GM23338 (cell line): ENCODE measurements at regions not wholly inside any gene's neighbourhood (a gene's known extent, or its start where the extent isn't known, plus 50 kb on each side); places are given as distances from the start of the nearest gene placed in this dataset.

Experiments
- EZH2phosphoT487 ChIP-seq: fragments of 200-600 bp; sonication (generic); IDR thresholded peaks from one replicate; pipeline ENCODE4 v1.8.1; 2018; ENCODE audit warnings: antibody characterized with exemption; ENCODE audit not compliant: unreplicated experiment
- JUNB ChIP-seq: IDR thresholded peaks from one replicate; pipeline ENCODE4 v1.6.1; 2016; ENCODE audit warnings: antibody characterized with exemption; ENCODE audit not compliant: unreplicated experiment
- ZNF114 ChIP-seq: fragments of 250-450 bp; sonication (Bioruptor Pico); IDR thresholded peaks from 2 replicates; pipeline ENCODE4 v1.5.0; 2020; ENCODE audit warnings: mild to moderate bottlenecking, moderate library complexity
- TF ChIP-seq, protein P1 (sequence below): fragments of 250-450 bp; sonication (Bioruptor Pico); IDR thresholded peaks from 2 replicates; pipeline ENCODE4 v1.5.0; 2020; ENCODE audit warnings: mild to moderate bottlenecking, moderate library complexity
- TF ChIP-seq, protein P2 (sequence below), 2 experiments: fragments of 200-600 bp in 1 of 2; sonication (generic) in 1 of 2; conservative IDR thresholded peaks; 2 replicates each; pipeline versions ENCODE4 v1.5.1 to v1.6.1; 2016 to 2017; ENCODE audit warnings: antibody characterized with exemption in 2 of 2, low read depth in 2 of 2, mild to moderate bottlenecking in 2 of 2, moderate library complexity in 1 of 2
- TF ChIP-seq, protein P3 (sequence below): IDR thresholded peaks from 2 replicates; pipeline ENCODE4 v1.6.1; 2016; ENCODE audit warnings: antibody characterized with exemption

DNA sequence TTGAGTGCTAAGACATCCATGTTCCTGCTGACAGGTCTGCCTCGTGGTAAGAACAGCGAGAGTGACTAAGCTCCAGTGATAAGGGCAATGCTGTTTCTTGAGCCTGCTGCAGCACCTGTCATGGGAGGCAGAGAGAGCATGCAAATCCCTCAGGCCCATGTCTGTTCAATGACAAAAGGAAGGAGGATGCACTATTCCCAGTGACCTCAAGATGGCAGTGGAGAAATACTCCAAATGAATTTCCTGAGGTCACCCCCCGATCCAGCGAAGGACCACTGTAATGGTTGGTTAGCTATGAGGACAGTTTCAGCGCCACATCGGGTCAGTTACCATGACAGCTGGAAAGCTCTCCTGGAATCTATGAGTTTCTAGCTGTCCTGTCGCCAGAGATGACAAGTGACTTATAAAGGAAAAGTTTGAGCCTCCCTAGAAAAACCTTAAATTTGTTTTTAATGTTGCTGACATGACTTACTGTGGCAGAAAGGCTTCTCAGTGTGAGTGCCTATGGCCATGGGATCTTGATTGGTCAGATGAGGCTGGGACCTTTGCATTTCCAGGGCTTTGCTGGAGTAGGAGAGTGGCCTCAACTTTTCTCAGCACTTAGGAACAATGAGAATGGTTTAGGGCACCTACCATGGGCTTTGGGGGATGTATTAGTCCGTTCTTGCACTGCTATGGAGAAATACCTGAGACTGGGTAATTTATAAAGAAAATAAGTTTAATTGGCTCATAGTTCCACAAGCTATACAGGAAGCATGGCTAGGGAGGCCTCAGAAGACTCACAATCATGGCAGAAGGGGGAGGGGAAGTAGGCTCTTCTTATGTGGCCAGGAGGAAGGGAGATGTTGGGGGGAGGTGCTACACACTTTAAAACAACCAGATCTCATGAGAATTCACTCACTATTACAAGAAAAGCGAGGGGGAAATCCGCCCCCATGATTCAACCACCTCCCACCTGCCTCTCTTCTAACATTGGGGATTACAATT lies 88.0 kb upstream of the TMEM260 start (continued):
- TF ChIP-seq, protein P1, sequence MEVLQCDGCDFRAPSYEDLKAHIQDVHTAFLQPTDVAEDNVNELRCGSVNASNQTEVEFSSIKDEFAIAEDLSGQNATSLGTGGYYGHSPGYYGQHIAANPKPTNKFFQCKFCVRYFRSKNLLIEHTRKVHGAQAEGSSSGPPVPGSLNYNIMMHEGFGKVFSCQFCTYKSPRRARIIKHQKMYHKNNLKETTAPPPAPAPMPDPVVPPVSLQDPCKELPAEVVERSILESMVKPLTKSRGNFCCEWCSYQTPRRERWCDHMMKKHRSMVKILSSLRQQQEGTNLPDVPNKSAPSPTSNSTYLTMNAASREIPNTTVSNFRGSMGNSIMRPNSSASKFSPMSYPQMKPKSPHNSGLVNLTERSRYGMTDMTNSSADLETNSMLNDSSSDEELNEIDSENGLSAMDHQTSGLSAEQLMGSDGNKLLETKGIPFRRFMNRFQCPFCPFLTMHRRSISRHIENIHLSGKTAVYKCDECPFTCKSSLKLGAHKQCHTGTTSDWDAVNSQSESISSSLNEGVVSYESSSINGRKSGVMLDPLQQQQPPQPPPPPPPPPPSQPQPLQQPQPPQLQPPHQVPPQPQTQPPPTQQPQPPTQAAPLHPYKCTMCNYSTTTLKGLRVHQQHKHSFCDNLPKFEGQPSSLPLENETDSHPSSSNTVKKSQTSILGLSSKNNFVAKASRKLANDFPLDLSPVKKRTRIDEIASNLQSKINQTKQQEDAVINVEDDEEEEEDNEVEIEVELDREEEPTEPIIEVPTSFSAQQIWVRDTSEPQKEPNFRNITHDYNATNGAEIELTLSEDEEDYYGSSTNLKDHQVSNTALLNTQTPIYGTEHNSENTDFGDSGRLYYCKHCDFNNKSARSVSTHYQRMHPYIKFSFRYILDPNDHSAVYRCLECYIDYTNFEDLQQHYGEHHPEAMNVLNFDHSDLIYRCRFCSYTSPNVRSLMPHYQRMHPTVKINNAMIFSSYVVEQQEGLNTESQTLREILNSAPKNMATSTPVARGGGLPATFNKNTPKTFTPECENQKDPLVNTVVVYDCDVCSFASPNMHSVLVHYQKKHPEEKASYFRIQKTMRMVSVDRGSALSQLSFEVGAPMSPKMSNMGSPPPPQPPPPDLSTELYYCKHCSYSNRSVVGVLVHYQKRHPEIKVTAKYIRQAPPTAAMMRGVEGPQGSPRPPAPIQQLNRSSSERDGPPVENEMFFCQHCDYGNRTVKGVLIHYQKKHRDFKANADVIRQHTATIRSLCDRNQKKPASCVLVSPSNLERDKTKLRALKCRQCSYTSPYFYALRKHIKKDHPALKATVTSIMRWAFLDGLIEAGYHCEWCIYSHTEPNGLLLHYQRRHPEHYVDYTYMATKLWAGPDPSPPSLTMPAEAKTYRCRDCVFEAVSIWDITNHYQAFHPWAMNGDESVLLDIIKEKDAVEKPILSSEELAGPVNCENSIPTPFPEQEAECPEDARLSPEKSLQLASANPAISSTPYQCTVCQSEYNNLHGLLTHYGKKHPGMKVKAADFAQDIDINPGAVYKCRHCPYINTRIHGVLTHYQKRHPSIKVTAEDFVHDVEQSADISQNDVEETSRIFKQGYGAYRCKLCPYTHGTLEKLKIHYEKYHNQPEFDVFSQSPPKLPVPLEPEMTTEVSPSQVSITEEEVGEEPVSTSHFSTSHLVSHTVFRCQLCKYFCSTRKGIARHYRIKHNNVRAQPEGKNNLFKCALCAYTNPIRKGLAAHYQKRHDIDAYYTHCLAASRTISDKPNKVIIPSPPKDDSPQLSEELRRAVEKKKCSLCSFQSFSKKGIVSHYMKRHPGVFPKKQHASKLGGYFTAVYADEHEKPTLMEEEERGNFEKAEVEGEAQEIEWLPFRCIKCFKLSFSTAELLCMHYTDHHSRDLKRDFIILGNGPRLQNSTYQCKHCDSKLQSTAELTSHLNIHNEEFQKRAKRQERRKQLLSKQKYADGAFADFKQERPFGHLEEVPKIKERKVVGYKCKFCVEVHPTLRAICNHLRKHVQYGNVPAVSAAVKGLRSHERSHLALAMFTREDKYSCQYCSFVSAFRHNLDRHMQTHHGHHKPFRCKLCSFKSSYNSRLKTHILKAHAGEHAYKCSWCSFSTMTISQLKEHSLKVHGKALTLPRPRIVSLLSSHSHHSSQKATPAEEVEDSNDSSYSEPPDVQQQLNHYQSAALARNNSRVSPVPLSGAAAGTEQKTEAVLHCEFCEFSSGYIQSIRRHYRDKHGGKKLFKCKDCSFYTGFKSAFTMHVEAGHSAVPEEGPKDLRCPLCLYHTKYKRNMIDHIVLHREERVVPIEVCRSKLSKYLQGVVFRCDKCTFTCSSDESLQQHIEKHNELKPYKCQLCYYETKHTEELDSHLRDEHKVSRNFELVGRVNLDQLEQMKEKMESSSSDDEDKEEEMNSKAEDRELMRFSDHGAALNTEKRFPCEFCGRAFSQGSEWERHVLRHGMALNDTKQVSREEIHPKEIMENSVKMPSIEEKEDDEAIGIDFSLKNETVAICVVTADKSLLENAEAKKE (CRISPR knock-in tag): 0 out of 2 replicates have a peak, but pooled peaks have one; percentile 7
- TF ChIP-seq, protein P2, sequence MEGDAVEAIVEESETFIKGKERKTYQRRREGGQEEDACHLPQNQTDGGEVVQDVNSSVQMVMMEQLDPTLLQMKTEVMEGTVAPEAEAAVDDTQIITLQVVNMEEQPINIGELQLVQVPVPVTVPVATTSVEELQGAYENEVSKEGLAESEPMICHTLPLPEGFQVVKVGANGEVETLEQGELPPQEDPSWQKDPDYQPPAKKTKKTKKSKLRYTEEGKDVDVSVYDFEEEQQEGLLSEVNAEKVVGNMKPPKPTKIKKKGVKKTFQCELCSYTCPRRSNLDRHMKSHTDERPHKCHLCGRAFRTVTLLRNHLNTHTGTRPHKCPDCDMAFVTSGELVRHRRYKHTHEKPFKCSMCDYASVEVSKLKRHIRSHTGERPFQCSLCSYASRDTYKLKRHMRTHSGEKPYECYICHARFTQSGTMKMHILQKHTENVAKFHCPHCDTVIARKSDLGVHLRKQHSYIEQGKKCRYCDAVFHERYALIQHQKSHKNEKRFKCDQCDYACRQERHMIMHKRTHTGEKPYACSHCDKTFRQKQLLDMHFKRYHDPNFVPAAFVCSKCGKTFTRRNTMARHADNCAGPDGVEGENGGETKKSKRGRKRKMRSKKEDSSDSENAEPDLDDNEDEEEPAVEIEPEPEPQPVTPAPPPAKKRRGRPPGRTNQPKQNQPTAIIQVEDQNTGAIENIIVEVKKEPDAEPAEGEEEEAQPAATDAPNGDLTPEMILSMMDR (conservative IDR thresholded peaks at IDR 0.05; ENCODE audit: low read depth in 2 of 2): peak; percentile 81 to 90
- TF ChIP-seq JUNB (no peak), ZNF114 (CRISPR knock-in tag) (no peak), EZH2phosphoT487 (no peak)
- TF ChIP-seq, protein P3, sequence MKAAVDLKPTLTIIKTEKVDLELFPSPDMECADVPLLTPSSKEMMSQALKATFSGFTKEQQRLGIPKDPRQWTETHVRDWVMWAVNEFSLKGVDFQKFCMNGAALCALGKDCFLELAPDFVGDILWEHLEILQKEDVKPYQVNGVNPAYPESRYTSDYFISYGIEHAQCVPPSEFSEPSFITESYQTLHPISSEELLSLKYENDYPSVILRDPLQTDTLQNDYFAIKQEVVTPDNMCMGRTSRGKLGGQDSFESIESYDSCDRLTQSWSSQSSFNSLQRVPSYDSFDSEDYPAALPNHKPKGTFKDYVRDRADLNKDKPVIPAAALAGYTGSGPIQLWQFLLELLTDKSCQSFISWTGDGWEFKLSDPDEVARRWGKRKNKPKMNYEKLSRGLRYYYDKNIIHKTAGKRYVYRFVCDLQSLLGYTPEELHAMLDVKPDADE: no peak
